Panc1 (cell line): ENCODE measurements at regions not wholly inside any gene's neighbourhood (a gene's known extent, or its start where the extent isn't known, plus 50 kb on each side); places are given as distances from the start of the nearest gene placed in this dataset.
"Not testable (repeated sequence)": the region's sequence is repeated elsewhere in the genome, so short reads cannot be mapped to it uniquely, and the experiment has no call there.

Source experiments
- ATAC-seq: fragments of 200-7000 bp; cut with Tn5 transposase; 2 replicates; pipeline ENCODE4 v1.9.1; 2020; ENCODE audit warnings: mild to moderate bottlenecking, moderate library complexity
- BruUV-seq: library from RNA; stranded (reverse); fragments of 400-500 nt; replicated peaks from 2 replicates; lab custom pipeline; 2021; lab: Mats Ljungman, UMichigan
- CTCF ChIA-PET: fragments of 300-600 bp; sonication (Branson Sonifier 250); formaldehyde crosslinking; loops from one replicate; lab custom pipeline; 2022; ENCODE audit warnings: antibody characterized with exemption; lab: Charles Lee
- POLR2A ChIA-PET: fragments of 300-600 bp; sonication (Branson Sonifier 250); formaldehyde crosslinking; loops from one replicate; lab custom pipeline; 2022; ENCODE audit warnings: antibody characterized with exemption; lab: Charles Lee
- DNase-seq: peaks from one replicate; pipeline ENCODE4 v3.0.0-alpha.2; 2010; ENCODE audit warnings: low read depth, low spot score
- H3K27ac ChIP-seq: 2 replicates; pipeline ENCODE4 v1.5.1; 2011; ENCODE audit warnings: mild to moderate bottlenecking, low read length, inconsistent platforms
- H3K27me3 ChIP-seq: fragments of 200-500 bp; sonication (Bioruptor generic); 2 replicates; pipeline ENCODE4 v1.6.0; 2014; ENCODE audit warnings: low read length, inconsistent platforms; ENCODE audit not compliant: control insufficient read depth, insufficient read depth
- H3K36me3 ChIP-seq: fragments of 200-500 bp; sonication (Bioruptor generic); 2 replicates; pipeline ENCODE4 v1.5.1; 2014; ENCODE audit warnings: inconsistent platforms, mild to moderate bottlenecking, low read length, moderate library complexity; ENCODE audit not compliant: control insufficient read depth, insufficient read depth
- H3K4me1 ChIP-seq: 2 replicates; pipeline ENCODE4 v1.5.1; 2011; ENCODE audit warnings: inconsistent platforms, mild to moderate bottlenecking, low read length, moderate library complexity; ENCODE audit not compliant: control insufficient read depth, insufficient read depth
- H3K4me3 ChIP-seq, 2 experiments: 2 replicates each; pipeline ENCODE4 v1.5.1; 2011 to 2012; ENCODE audit warnings: low read depth in 2 of 2, low read length in 2 of 2, mild to moderate bottlenecking in 2 of 2, inconsistent platforms in 1 of 2, moderate library complexity in 1 of 2
- H3K9me3 ChIP-seq: fragments of 200-500 bp; sonication (Bioruptor generic); 2 replicates; pipeline ENCODE4 v1.5.1; 2014; ENCODE audit warnings: low read depth, mild to moderate bottlenecking, inconsistent platforms, low read length, moderate library complexity; ENCODE audit not compliant: control insufficient read depth, insufficient read depth
- CTCF ChIP-seq: fragments of 450-650 bp; IDR thresholded peaks from 2 replicates; pipeline ENCODE4 v1.5.1; 2017; ENCODE audit warnings: mild to moderate bottlenecking
- POLR2AphosphoS5 ChIP-seq: IDR thresholded peaks from 2 replicates; pipeline ENCODE4 v1.6.1; 2012; ENCODE audit warnings: mild to moderate bottlenecking, low read depth, low read length, moderate library complexity
- REST ChIP-seq, 2 experiments: IDR thresholded peaks; 2 replicates each; pipeline ENCODE4 v1.6.1; 2011 to 2012; ENCODE audit warnings: low read depth in 2 of 2, control low read depth in 1 of 2, low read length in 1 of 2, mild to moderate bottlenecking in 1 of 2, moderate library complexity in 1 of 2; ENCODE audit not compliant: insufficient read depth in 1 of 2
- SIN3A ChIP-seq: IDR thresholded peaks from 2 replicates; pipeline ENCODE4 v1.6.1; 2012; ENCODE audit warnings: low read depth, mild to moderate bottlenecking, low read length, moderate library complexity, borderline replicate concordance; ENCODE audit not compliant: insufficient read depth
- TCF7L2 ChIP-seq: IDR thresholded peaks from 2 replicates; pipeline ENCODE4 v1.6.1; 2011; ENCODE audit warnings: mild to moderate bottlenecking, low read depth, low read length, inconsistent platforms
- in situ Hi-C: cut with HindIII; loops from 2 replicates; pipeline ENCODE4 v1.10.0; 2016; ENCODE audit warnings: low sequenced_read_pairs, low pct_unique_long_range_greater_than_20kb
- intact Hi-C: fragments of 100-400 bp; cut with micrococcal nuclease; formaldehyde crosslinking; loops from one replicate; pipeline ENCODE4 v1.10.0; 2022; ENCODE audit not compliant: unreplicated experiment

GRCh38 chr12:23245186-23245585 is 620.2 kb downstream of the ETNK1 start:
- ChIA-PET POLR2A (no interaction called here), CTCF (no interaction called here)
- H3K4me3 ChIP-seq, result no peak overlapping the region
- no peaks in the 10 kb centered on the region for H3K27me3 ChIP-seq
- intact Hi-C loops, result no loop called here
- in situ Hi-C loops, result no loop called here
- TF ChIP-seq POLR2AphosphoS5, result no peak
- TF ChIP-seq REST (IDR thresholded peaks at IDR 0.05; ENCODE audit: insufficient read depth in 1 of 2, low read depth in 2 of 2, low read length in 1 of 2), result no peak
- TF ChIP-seq SIN3A, result no peak
- no peak for TF ChIP-seq CTCF
- no peak for TF ChIP-seq TCF7L2
- DNase-seq, result no peak
- no peaks in the 10 kb centered on the region for H3K4me1 ChIP-seq
- H3K36me3 ChIP-seq, result no peaks in the 10 kb centered on the region; the same call in 1 of the 2 replicates
- H3K27ac ChIP-seq, result no peak overlapping the region
- no peak for ATAC-seq
- no peaks in the 10 kb centered on the region for H3K9me3 ChIP-seq
- no TSS peak for BruUV-seq

GRCh38 chr12:23253191-23253590 is 628.2 kb downstream of the ETNK1 start:
- TF ChIP-seq REST (IDR thresholded peaks at IDR 0.05; ENCODE audit: insufficient read depth in 1 of 2, low read depth in 2 of 2, low read length in 1 of 2) (no peak), POLR2AphosphoS5 (no peak), TCF7L2 (no peak), CTCF (no peak), SIN3A (no peak)
- Histone ChIP-seq H3K27ac (no peak overlapping the region), H3K36me3 (no peaks in the 10 kb centered on the region), H3K9me3 (no peaks in the 10 kb centered on the region), H3K4me1 (no peaks in the 10 kb centered on the region), H3K27me3 (no peaks in the 10 kb centered on the region), H3K4me3 (no peak overlapping the region)
- ChIA-PET CTCF (no interaction called here), POLR2A (no interaction called here)
- intact Hi-C loops (no loop called here), in situ Hi-C loops (no loop called here)
- DNase-seq, result no peak
- BruUV-seq, result no TSS peak
- no peak for ATAC-seq

- H3K4me1 ChIP-seq, CTCF ChIA-PET, H3K27me3 ChIP-seq, DNase-seq, ATAC-seq, in situ Hi-C loops, H3K4me3 ChIP-seq, POLR2A ChIA-PET, H3K36me3 ChIP-seq, intact Hi-C loops, H3K9me3 ChIP-seq, H3K27ac ChIP-seq, BruUV-seq: not testable (repeated sequence)
These were observed 628.9 kb downstream of the ETNK1 start for GRCh38 chr12:23253910-23254309.
